ENCODE measurements at regions not wholly inside any gene's neighbourhood (a gene's known extent, or its start where the extent isn't known, plus 50 kb on each side); places are given as distances from the start of the nearest gene placed in this dataset.
A peak's percentile ranks its signal among the peaks of the same experiment; 100 is the strongest.

DNA sequence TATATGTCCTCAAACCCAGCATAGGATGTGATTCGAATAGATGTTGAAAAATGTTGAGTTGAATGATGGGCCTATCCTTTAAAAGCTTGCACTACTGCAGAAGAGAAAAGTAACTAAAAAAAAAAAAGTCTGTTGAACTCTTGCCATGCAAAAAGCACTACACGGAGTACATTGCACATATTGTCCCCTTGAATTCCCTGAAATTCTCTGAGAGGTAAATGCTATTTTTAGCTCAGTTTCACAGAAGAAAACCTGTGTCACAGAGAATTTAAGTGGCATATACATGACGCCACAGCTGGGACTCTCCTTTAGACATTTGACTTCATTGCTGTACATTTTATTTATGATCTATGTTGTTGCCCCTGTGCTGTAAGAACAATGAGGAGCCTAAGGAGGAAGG lies 583.8 kb downstream of the SOX6 start:
- Histone ChIP-seq H3K27me3 (ENCODE audit: control insufficient read depth in 3 of 3, insufficient read depth in 3 of 3, low read depth in 1 of 3, low read length in 3 of 3) (peaks cover 0 to 29% (median 0%) of the 10 kb centered on the region in 3 experiments), H2BK12ac (ENCODE audit: low read length) (no peak overlapping the region), H2BK120ac (ENCODE audit: low read depth, low read length) (no peak overlapping the region), H3K4me2 (ENCODE audit: insufficient read depth, low read length, poor library complexity, severe bottlenecking) (no peak overlapping the region), H3K14ac (ENCODE audit: low read length) (no peak overlapping the region), H3K79me1 (ENCODE audit: low read depth, low read length) (no peaks in the 10 kb centered on the region), H4K91ac (ENCODE audit: low read depth, low read length, poor library complexity) (no peak overlapping the region), H2AK5ac (ENCODE audit: low read depth, low read length) (no peak overlapping the region), H3K9ac (ENCODE audit: low read depth, low read length, poor library complexity) (no peak overlapping the region), H3K23ac (ENCODE audit: low read depth, low read length, poor library complexity) (no peak overlapping the region), H2BK15ac (ENCODE audit: low read length) (no peak overlapping the region), H3K9me3 (replicated peaks in 1 of 2; ENCODE audit: control insufficient read depth in 2 of 2, insufficient read depth in 1 of 2, low read depth in 1 of 2, low read length in 2 of 2) (no peaks in the 10 kb centered on the region), H4K8ac (ENCODE audit: low read depth, low read length) (no peak overlapping the region), H3K36me3 (replicated peaks in 1 of 2; ENCODE audit: control insufficient read depth in 2 of 2, insufficient read depth in 2 of 2, low read length in 2 of 2) (no peaks in the 10 kb centered on the region), H3K4me3 (ENCODE audit: low read length in 2 of 2) (no peak overlapping the region), H3K18ac (ENCODE audit: low read length) (no peak overlapping the region), H3K27ac (replicated peaks; ENCODE audit: low read length) (no peak overlapping the region), H3K4ac (ENCODE audit: low read length) (no peak overlapping the region), H3K4me1 (ENCODE audit: control insufficient read depth in 2 of 2, insufficient read depth in 1 of 2, low read depth in 1 of 2, low read length in 2 of 2) (peaks cover 0 to 11% of the 10 kb centered on the region in 2 donors), H2AFZ (ENCODE audit: low read length) (no peak overlapping the region), H2BK5ac (ENCODE audit: low read length) (no peak overlapping the region)
- DNase-seq (ENCODE audit: low spot score), result no peak
- WGBS, 2 donors (ENCODE audit: extremely low coverage in 2 of 2, insufficient read length in 2 of 2, insufficient replicate concordance in 1 of 2), result no CpG with 5 or more reads among the region's 3 CpGs

DNA sequence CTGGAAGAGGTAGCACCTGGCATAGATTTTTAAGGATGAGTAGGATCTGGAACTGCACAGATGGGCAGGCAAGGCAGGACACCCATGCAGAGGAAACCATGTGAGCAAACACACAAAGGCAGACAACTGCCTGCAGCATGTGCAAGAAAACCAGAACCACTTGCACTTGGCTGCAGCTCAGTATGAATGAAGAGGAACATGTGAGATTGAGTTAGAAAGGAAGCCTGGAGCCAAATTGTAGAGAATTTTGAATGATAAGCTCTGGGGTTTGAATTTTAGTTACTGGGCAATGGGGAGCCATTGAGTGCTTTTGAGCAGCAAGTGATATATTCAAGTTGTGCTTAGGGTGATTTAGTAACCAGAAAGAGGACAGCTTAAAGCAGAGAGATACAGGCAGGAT lies 583.4 kb downstream of the SOX6 start:
- Histone ChIP-seq H3K79me1 (ENCODE audit: low read depth, low read length) (no peaks in the 10 kb centered on the region), H2AFZ (ENCODE audit: low read length) (no peak overlapping the region), H2BK120ac (ENCODE audit: low read depth, low read length) (no peak overlapping the region), H3K4me3 (ENCODE audit: low read length in 2 of 2) (no peak overlapping the region), H4K8ac (ENCODE audit: low read depth, low read length) (no peak overlapping the region), H2AK5ac (ENCODE audit: low read depth, low read length) (no peak overlapping the region), H3K27me3 (ENCODE audit: control insufficient read depth in 3 of 3, insufficient read depth in 3 of 3, low read depth in 1 of 3, low read length in 3 of 3) (peaks cover 0 to 29% (median 0%) of the 10 kb centered on the region in 3 experiments), H2BK15ac (ENCODE audit: low read length) (no peak overlapping the region), H3K4me2 (ENCODE audit: insufficient read depth, low read length, poor library complexity, severe bottlenecking) (no peak overlapping the region), H2BK5ac (ENCODE audit: low read length) (no peak overlapping the region), H3K18ac (ENCODE audit: low read length) (no peak overlapping the region), H3K23ac (ENCODE audit: low read depth, low read length, poor library complexity) (no peak overlapping the region), H3K9ac (ENCODE audit: low read depth, low read length, poor library complexity) (no peak overlapping the region), H4K91ac (ENCODE audit: low read depth, low read length, poor library complexity) (no peak overlapping the region), H3K9me3 (replicated peaks in 1 of 2; ENCODE audit: control insufficient read depth in 2 of 2, insufficient read depth in 1 of 2, low read depth in 1 of 2, low read length in 2 of 2) (no peaks in the 10 kb centered on the region), H2BK12ac (ENCODE audit: low read length) (no peak overlapping the region), H3K27ac (replicated peaks; ENCODE audit: low read length) (no peak overlapping the region), H3K4me1 (ENCODE audit: control insufficient read depth in 2 of 2, insufficient read depth in 1 of 2, low read depth in 1 of 2, low read length in 2 of 2) (peaks cover 0 to 11% of the 10 kb centered on the region in 2 donors), H3K36me3 (replicated peaks in 1 of 2; ENCODE audit: control insufficient read depth in 2 of 2, insufficient read depth in 2 of 2, low read length in 2 of 2) (no peaks in the 10 kb centered on the region), H3K4ac (ENCODE audit: low read length) (no peak overlapping the region), H3K14ac (ENCODE audit: low read length) (no peak overlapping the region)
- DNase-seq (ENCODE audit: low spot score), result no peak

GRCh38 chr11:15773476-15774387 lies 582.6 kb downstream of the SOX6 start:
- H3K27me3 ChIP-seq (ENCODE audit: control insufficient read depth in 3 of 3, insufficient read depth in 3 of 3, low read depth in 1 of 3, low read length in 3 of 3), result peaks cover 0 to 29% (median 0%) of the 10 kb centered on the region in 3 experiments
- H3K4me1 ChIP-seq (ENCODE audit: control insufficient read depth in 2 of 2, insufficient read depth in 1 of 2, low read depth in 1 of 2, low read length in 2 of 2), result peaks cover 0 to 11% of the 10 kb centered on the region in 2 donors
- H3K27ac ChIP-seq (replicated peaks; ENCODE audit: low read length), result no peak overlapping the region
- H3K9me3 ChIP-seq (replicated peaks in 1 of 2; ENCODE audit: control insufficient read depth in 2 of 2, insufficient read depth in 1 of 2, low read depth in 1 of 2, low read length in 2 of 2), result no peaks in the 10 kb centered on the region
- no peak overlapping the region for H2AFZ ChIP-seq (ENCODE audit: low read length)
- DNase-seq (ENCODE audit: low spot score), result no peak
- H3K4me3 ChIP-seq (ENCODE audit: low read length in 2 of 2), result no peak overlapping the region
- no peak overlapping the region for H4K91ac ChIP-seq (ENCODE audit: low read depth, low read length, poor library complexity)
- H3K23ac ChIP-seq (ENCODE audit: low read depth, low read length, poor library complexity), result no peak overlapping the region
- H3K18ac ChIP-seq (ENCODE audit: low read length), result no peak overlapping the region
- H2AK5ac ChIP-seq (ENCODE audit: low read depth, low read length), result no peak overlapping the region
- no CpG with 5 or more reads among the region's 13 CpGs for WGBS, 2 donors (ENCODE audit: extremely low coverage in 2 of 2, insufficient read length in 2 of 2, insufficient replicate concordance in 1 of 2)
- no peak overlapping the region for H3K14ac ChIP-seq (ENCODE audit: low read length)
- H2BK15ac ChIP-seq (ENCODE audit: low read length), result no peak overlapping the region
- no peaks in the 10 kb centered on the region for H3K79me1 ChIP-seq (ENCODE audit: low read depth, low read length)
- no peak overlapping the region for H4K8ac ChIP-seq (ENCODE audit: low read depth, low read length)
- H3K4me2 ChIP-seq (ENCODE audit: insufficient read depth, low read length, poor library complexity, severe bottlenecking), result no peak overlapping the region
- no peaks in the 10 kb centered on the region for H3K36me3 ChIP-seq (replicated peaks in 1 of 2; ENCODE audit: control insufficient read depth in 2 of 2, insufficient read depth in 2 of 2, low read length in 2 of 2)
- H2BK12ac ChIP-seq (ENCODE audit: low read length), result no peak overlapping the region
- no peak overlapping the region for H3K9ac ChIP-seq (ENCODE audit: low read depth, low read length, poor library complexity)
- H2BK120ac ChIP-seq (ENCODE audit: low read depth, low read length), result no peak overlapping the region
- H2BK5ac ChIP-seq (ENCODE audit: low read length), result no peak overlapping the region
- H3K4ac ChIP-seq (ENCODE audit: low read length), result no peak overlapping the region

DNA sequence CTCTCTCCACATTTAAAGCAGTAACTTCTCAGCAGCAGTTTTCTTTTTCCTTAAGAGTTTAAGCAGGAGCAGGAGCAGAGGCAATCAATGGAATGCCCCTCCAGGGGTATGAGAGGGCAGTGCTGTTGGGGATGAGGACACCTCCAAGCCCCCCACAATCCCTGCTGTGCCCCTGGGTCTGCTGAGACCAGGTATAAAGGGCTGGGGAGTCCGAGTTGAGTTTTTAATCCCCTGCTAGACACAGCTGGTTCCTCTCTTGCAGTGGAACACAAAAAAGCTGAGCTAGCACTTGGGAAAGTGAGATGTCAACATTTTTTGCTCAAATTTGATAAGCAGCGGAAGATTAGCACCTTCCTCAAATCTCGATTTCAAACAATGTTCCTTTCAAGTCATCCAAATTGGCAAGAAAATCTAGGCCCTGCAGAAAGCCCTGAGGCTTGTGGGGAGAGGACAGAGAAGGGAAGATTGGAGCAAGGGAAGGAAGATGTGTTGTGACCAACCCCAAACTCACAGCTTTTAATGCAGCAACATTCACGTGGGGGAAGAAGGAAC lies 581.9 kb downstream of the SOX6 start:
- Histone ChIP-seq H3K27me3 (ENCODE audit: control insufficient read depth in 3 of 3, insufficient read depth in 3 of 3, low read depth in 1 of 3, low read length in 3 of 3) (peaks cover 0 to 29% (median 0%) of the 10 kb centered on the region in 3 experiments), H2BK5ac (ENCODE audit: low read length) (no peak overlapping the region), H3K4me1 (ENCODE audit: control insufficient read depth in 2 of 2, insufficient read depth in 1 of 2, low read depth in 1 of 2, low read length in 2 of 2) (peaks cover 0 to 11% of the 10 kb centered on the region in 2 donors), H3K9ac (ENCODE audit: low read depth, low read length, poor library complexity) (no peak overlapping the region), H3K79me1 (ENCODE audit: low read depth, low read length) (no peaks in the 10 kb centered on the region), H3K18ac (ENCODE audit: low read length) (peak overlapping the region; percentile 46), H3K9me3 (replicated peaks in 1 of 2; ENCODE audit: control insufficient read depth in 2 of 2, insufficient read depth in 1 of 2, low read depth in 1 of 2, low read length in 2 of 2) (no peaks in the 10 kb centered on the region), H3K4me2 (ENCODE audit: insufficient read depth, low read length, poor library complexity, severe bottlenecking) (no peak overlapping the region), H2AFZ (ENCODE audit: low read length) (no peak overlapping the region), H3K4me3 (ENCODE audit: low read length in 2 of 2) (no peak overlapping the region), H2BK12ac (ENCODE audit: low read length) (no peak overlapping the region), H3K23ac (ENCODE audit: low read depth, low read length, poor library complexity) (no peak overlapping the region), H4K91ac (ENCODE audit: low read depth, low read length, poor library complexity) (no peak overlapping the region), H4K8ac (ENCODE audit: low read depth, low read length) (no peak overlapping the region), H3K14ac (ENCODE audit: low read length) (no peak overlapping the region), H3K4ac (ENCODE audit: low read length) (no peak overlapping the region), H3K36me3 (replicated peaks in 1 of 2; ENCODE audit: control insufficient read depth in 2 of 2, insufficient read depth in 2 of 2, low read length in 2 of 2) (no peaks in the 10 kb centered on the region), H2BK120ac (ENCODE audit: low read depth, low read length) (no peak overlapping the region), H2AK5ac (ENCODE audit: low read depth, low read length) (no peak overlapping the region), H2BK15ac (ENCODE audit: low read length) (no peak overlapping the region), H3K27ac (replicated peaks; ENCODE audit: low read length) (no peak overlapping the region)
- no CpG with 5 or more reads among the region's 4 CpGs for WGBS, 2 donors (ENCODE audit: extremely low coverage in 2 of 2, insufficient read length in 2 of 2, insufficient replicate concordance in 1 of 2)
- no peak for DNase-seq (ENCODE audit: low spot score)

All from neuronal stem cell (in vitro differentiated cells).